HG03196 (cell line): ENCODE measurements at regions not wholly inside any gene's neighbourhood (a gene's known extent, or its start where the extent isn't known, plus 50 kb on each side); places are given as distances from the start of the nearest gene placed in this dataset.

Source experiments
- ATAC-seq: cut with Tn5 transposase; IDR thresholded peaks from one replicate; pipeline ENCODE4 v1.9.1; 2021; ENCODE audit not compliant: unreplicated experiment

DNA sequence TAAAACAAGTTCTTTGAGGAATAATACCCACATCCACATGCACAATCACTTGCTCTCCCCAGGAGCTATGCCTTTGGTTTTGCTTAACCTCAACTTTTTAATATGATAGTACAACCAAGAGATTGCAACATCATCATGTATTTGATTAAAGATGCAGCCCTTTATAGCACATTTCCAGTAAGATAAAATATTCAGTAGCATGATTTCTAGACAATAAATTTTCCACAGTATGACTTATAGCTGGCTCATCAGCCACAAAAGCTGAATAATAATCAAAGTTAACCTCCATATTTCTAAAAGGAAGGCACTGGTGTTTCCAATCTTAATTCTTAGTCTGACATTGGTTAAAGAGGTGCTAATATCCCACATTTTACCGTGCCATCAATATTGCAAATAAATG lies 622.5 kb downstream of the TBL1XR1 start:
- no peak for ATAC-seq

GRCh38 chr3:176571926-176572325 lies 625.4 kb downstream of the TBL1XR1 start:
- ATAC-seq, result no peak

- no peak for ATAC-seq
Measured at GRCh38 chr3:176570992-176571391, 626.3 kb downstream of the TBL1XR1 start.

GRCh38 chr3:176568189-176568588 lies 629.1 kb downstream of the TBL1XR1 start:
- ATAC-seq, result no peak

DNA sequence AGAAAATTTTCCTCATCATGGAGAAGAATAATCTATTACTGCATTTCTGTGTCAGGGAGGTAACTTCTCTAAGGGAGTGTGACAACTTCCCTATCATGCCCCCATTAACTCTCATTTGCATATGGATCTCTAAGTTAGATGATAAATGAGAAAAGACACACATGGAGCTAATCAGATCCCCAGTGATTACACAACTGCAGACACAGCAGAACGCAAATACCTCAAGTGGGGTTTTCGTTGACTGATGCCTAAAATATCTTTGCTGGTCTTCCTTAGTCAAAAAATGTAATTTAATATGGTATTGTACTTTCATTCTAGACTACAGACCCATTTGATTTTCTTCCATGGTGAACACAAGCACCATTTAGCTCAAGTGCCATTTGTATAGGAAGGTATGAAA lies 630.5 kb downstream of the TBL1XR1 start:
- ATAC-seq, result no peak

DNA sequence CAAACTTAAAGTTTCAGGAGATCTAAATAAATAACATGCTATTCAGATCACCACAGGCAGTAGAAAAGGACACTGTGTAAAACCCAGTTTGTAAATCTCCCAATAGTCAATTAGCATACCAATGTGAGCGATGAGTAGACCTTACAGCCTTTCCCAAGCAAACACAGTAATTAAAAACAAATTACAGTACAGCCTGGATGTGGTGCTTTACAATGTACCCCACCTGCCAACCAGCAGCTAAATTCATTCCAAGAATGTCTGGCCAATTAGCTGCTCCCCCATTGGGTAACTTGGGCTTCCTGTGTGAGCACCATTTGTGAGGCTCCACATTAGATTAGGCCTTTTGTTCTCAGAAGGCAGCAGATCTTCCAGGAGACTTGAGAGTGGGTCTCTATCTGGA lies 635.0 kb downstream of the TBL1XR1 start:
- no peak for ATAC-seq

- no peak for ATAC-seq
Measured at GRCh38 chr3:176561826-176562225, 635.5 kb downstream of the TBL1XR1 start.

DNA sequence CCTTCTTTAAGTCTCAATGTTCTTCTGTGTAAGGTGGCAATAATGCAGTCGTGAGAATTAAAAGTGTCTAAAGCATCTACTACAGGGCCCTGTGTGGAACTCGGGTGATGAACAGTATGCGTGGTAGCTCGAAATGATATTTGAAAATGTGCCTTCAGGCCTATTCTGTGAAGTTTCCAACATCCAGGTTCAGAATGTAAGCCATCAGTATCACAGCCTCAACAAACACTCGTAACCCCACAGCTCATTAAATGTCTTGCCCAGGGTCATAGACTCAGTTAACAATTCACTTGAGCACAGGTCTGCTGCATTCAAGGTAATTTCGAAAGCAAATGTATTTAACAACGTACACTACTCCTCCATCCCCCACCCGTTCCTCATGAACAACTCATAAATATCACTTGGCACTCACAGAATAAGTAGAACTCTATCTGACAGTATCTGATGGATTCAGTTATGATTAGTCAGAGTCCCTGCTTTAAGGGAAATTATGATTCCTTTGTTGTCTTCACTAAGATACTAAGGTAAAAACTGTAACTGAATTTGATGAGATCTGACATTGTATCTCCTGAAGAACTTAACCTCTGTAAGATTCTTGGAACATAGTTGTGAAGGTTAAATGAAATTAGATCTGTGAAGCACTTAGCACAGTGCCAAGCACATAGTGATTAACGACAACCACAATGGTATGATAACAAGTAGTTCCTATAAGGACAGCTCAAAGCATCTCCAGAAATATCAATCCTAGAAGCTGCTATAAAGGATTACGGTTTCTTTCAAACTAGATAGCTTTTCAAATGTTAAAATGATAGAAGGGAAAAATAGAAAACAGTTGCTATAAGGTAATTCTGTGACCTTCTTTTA lies 642.3 kb downstream of the TBL1XR1 start:
- no peak for ATAC-seq

- ATAC-seq, result no peak
Measured at GRCh38 chr3:176554264-176554663, 643.0 kb downstream of the TBL1XR1 start.

GRCh38 chr3:176526942-176527341 lies 670.3 kb downstream of the TBL1XR1 start:
- ATAC-seq, result no peak

- ATAC-seq, result no peak
Measured at GRCh38 chr3:176526225-176526624, 671.1 kb downstream of the TBL1XR1 start.

DNA sequence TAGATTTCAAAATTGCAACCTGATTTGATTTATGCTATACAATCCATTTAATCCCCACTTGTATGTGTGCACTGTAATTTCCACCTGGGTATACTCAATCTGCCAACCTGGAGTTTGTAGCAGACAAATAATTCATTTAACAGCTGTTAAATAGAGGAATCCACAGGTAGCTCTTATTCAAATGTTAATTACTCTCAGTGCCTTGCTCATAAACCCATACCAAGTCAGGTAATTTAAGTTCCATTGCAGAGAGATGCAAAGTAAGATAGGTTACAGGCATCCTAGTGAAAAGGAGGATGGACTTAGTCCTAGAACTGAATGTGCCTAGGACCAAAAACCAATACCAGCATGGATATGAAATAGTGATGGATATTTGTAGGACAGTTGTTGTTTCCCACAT lies 674.2 kb downstream of the TBL1XR1 start:
- ATAC-seq, result no peak

DNA sequence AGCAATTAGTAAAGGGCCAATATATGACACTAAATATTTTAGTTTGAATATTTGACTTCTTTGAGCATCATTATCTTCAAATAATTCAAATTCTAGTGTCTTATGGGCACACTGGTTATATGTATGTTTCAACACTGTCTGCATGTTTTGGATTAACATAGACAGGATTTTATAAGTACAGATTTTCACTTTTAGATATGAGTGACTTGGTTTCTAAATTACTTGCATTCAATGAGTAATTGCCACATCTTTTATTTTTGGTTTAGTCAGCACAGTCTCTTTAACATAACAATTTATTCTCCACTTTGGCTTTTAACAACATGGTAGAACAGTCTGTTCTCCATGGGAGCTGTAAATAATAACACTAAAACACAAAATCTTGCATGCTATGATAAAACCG lies 674.8 kb downstream of the TBL1XR1 start:
- no peak for ATAC-seq

DNA sequence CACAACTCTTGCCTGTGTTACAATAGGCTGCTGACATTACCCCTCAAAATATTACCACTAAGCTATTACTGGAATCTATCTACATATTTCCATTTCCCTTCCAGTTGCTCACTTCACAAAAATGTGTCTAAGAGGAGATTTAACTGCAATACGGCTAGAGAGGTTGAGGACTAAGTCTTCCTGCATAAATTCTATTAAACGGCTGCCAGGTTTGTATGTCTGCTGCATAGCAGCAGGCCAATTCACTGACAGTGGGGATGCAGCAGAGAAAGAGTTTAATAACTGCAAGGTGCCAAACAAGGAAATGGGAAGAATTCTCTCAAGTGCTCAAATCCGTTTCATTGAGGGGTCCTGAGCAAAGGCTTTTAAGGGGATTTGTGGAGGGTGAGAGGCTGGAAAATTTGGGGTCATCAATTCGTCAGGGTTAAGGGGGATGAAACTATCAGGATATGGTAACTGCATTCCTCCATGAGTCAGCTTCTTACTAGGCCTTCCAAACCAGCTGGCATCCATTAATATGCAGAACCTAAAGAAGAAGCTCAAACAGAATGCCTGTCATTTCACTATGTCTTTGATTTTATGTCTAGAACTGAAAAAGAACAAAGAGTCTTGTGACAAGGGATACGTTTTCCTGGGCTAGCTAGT lies 675.6 kb downstream of the TBL1XR1 start:
- no peak for ATAC-seq

- no peak for ATAC-seq
Measured at GRCh38 chr3:176514297-176514696, 683.0 kb downstream of the TBL1XR1 start.

DNA sequence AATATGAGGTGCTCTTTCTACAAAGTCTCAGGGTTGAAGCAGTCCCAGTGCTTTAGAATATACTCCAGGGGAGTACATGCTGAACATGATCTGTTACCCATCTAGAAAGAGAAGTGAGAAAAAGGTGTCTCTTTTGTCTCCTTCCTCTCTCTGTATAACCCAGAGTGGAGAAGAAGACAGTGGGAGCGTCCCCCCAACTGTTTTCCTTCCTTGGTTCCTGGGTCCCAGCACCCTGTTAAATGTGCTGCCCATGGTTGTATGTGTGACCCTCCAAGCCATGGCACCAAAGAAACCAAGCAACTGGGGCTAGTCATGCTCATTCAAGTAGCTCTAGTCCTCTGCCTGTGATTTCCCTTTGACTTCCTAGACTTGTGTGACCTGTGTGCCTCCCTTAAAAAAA lies 683.7 kb downstream of the TBL1XR1 start:
- no peak for ATAC-seq

DNA sequence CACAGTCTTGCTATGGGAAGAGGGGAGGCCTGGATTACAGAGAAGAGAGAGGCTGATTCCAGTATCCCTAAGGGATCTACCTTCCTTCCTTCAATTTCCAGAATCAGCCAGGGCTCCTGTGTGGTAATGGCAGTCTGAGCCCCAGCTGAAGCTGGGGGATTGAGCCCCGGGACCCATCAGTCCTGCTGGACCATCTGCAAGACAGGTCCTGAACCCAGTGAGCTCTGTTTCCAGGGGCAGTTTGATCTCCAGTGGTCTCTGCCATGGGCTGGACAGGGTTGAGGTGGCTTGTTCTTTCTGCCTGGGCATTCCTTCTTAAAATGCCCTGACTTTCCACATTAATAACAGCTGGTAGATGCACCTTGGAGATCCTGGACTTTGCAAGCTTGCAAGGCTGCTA lies 685.2 kb downstream of the TBL1XR1 start:
- no peak for ATAC-seq

DNA sequence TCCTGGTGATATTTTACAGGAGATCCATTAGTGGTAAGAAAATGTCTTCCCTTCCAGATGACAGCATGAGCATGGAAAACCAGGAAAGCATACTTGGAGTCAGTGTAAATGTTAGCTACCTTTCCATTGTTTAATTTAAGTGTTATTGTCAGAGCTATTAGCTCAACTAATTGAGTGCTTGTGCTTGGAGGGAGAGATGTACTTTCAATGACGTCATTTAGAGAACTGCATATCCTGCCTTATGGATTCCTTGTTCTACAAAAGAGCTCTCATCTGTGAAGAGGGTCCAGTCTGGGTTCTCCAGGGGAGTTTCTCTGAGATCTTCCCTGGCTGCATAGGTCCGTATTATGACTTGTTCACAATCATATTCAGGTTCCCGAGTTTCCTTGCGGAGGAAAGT lies 687.2 kb downstream of the TBL1XR1 start:
- no peak for ATAC-seq

DNA sequence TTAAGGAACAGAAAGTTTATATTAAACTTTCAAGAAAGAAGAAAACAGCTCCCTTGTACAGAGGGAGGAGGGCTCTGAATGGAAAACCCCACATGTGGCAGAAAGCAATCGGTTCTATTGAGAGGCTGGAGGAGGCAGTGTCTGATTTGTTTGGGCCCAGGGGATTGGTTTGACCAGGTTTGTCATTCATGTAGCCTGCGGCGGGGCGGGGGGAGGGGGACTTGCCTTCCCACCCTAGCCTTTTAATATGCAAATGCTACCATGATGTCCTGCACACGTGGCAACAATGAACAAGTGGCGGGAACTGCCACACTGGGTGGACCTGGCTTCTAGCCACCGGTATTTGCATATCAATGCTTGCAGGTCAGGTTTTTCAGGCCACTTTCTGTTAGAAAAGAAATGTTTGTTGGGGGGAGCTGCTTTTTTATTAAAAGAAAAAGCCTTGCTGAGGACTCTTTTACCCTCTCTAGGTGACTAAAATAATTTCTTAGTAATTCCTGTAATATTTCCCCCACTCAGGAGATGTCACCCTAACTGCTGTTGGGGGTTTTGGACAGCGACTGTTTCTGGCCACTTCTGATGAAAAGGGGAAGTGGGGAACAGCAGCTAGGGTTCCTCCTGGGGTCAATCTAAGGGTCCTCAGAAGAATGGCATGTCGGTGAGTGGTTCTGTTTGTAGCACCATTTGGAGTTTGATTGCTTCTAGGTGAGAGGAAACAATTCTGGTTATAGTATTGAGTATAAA lies 691.2 kb downstream of the TBL1XR1 start:
- ATAC-seq, result no peak

DNA sequence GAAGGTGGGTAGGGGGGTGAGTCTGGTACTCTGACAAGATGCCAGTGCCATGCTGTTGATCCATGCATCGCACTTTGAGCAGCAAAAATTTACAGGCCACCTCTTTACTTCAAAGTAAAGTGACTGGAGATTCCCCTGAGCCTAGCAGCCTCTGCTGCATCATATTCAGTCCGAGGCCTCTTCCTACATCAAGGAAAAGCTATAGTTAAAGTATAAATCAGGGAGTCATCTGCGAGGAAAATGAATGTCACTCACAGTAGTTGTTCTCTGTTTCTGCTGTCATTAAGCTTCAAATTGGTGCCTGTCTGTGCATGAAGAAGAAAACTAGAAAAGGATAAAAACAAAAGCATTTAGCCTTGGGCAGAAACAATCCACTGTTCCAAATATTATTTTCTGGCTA lies 706.2 kb downstream of the TBL1XR1 start:
- ATAC-seq, result no peak

DNA sequence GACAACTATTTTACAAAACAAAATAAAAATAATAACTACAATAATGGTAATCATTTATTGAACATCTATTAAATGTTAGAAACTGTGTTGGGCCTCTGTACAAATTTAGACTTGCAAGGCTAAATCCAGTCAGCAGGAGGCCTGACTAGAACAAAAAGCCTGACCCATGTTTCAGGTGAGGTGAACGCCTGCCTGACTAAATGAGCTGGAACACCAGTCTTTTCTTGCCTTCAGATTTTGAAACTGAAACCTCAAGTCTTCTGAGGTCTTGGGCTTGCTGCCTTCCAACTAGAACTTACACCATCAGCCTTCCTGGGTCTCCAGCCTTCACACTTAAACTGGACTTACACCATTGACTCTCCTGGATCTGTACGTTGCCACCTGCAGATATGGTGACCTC lies 706.9 kb downstream of the TBL1XR1 start:
- no peak for ATAC-seq

- ATAC-seq, result no peak
Measured at GRCh38 chr3:176479248-176479647, 718.0 kb downstream of the TBL1XR1 start.
